Ascending aorta (tissue), 2 donors: ENCODE measurements at regions not wholly inside any gene's neighbourhood (a gene's known extent, or its start where the extent isn't known, plus 50 kb on each side); places are given as distances from the start of the nearest gene placed in this dataset.

Experiments
- DNase-seq, 2 donors: peaks; one replicate each; pipeline ENCODE4 v3.0.0-alpha.2; 2019; ENCODE audit warnings: low spot score in 2 of 2
- H3K27ac ChIP-seq, 2 donors: fragments of 200-600 bp; sonication (generic); one replicate each; pipeline ENCODE4 v1.5.1; 2016 to 2017; ENCODE audit warnings: mild to moderate bottlenecking in 1 of 2
- H3K27me3 ChIP-seq: fragments of 200-600 bp; sonication (generic); one replicate; pipeline ENCODE4 v1.5.1; 2017
- H3K36me3 ChIP-seq, 2 donors: fragments of 200-600 bp; sonication (generic); one replicate each; pipeline ENCODE4 v1.5.1; 2016
- H3K4me1 ChIP-seq, 2 donors: fragments of 200-600 bp; sonication (generic); one replicate each; pipeline ENCODE4 v1.5.1; 2016 to 2017; ENCODE audit warnings: mild to moderate bottlenecking in 1 of 2
- H3K4me3 ChIP-seq, 2 donors: fragments of 200-600 bp; sonication (generic); one replicate each; pipeline ENCODE4 v1.5.1; 2016 to 2017; ENCODE audit warnings: mild to moderate bottlenecking in 1 of 2
- H3K9me3 ChIP-seq, 2 donors: fragments of 200-600 bp; sonication (generic); one replicate each; pipeline ENCODE4 v1.5.1; 2016
- intact Hi-C: fragments of 100-400 bp; cut with DNase I; formaldehyde crosslinking; loops from one replicate; pipeline ENCODE4 v1.15.1; 2023
- TF ChIP-seq, protein P1 (sequence below), 3 experiments: fragments of 200-600 bp in 2 of 3; fragments of 450-650 bp in 1 of 3; sonication (generic) in 2 of 3; IDR thresholded peaks; one replicate each; pipeline ENCODE4 v1.5.1; 2016 to 2019; ENCODE audit warnings: antibody characterized with exemption in 3 of 3, mild to moderate bottlenecking in 1 of 3, moderate library complexity in 1 of 3

DNA sequence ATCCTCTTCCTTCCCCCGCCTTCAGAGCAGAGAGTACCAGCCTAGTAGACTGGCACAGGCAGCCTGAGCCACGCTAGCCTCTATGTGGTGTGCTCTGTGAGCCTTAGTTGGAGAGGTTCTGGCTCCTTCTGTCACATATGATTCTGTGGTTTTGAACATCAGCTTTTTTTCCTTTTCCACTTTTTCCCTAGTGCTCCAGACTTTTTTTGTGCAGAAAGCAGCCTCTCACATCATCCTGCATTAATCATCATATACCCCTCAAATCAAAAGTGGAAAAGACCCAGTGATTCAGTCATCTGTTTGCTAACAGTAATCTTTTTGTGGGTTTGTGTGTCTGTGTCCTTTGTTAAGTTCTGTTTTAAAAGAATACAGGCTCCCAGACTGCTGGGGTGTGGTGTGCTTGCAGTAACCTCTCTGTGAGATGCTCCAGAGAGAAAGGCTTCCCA, 663.9 kb upstream of the RGMB start:
- Histone ChIP-seq H3K27ac (no peak overlapping the region), H3K27me3 (no peaks in the 10 kb centered on the region), H3K4me1 (no peaks in the 10 kb centered on the region), H3K9me3 (no peaks in the 10 kb centered on the region), H3K4me3 (no peak overlapping the region), H3K36me3 (no peaks in the 10 kb centered on the region)
- TF ChIP-seq, protein P1, sequence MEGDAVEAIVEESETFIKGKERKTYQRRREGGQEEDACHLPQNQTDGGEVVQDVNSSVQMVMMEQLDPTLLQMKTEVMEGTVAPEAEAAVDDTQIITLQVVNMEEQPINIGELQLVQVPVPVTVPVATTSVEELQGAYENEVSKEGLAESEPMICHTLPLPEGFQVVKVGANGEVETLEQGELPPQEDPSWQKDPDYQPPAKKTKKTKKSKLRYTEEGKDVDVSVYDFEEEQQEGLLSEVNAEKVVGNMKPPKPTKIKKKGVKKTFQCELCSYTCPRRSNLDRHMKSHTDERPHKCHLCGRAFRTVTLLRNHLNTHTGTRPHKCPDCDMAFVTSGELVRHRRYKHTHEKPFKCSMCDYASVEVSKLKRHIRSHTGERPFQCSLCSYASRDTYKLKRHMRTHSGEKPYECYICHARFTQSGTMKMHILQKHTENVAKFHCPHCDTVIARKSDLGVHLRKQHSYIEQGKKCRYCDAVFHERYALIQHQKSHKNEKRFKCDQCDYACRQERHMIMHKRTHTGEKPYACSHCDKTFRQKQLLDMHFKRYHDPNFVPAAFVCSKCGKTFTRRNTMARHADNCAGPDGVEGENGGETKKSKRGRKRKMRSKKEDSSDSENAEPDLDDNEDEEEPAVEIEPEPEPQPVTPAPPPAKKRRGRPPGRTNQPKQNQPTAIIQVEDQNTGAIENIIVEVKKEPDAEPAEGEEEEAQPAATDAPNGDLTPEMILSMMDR (IDR thresholded peaks at IDR 0.05) = no peak
- intact Hi-C loops = no loop called here
- DNase-seq = no peak

DNA sequence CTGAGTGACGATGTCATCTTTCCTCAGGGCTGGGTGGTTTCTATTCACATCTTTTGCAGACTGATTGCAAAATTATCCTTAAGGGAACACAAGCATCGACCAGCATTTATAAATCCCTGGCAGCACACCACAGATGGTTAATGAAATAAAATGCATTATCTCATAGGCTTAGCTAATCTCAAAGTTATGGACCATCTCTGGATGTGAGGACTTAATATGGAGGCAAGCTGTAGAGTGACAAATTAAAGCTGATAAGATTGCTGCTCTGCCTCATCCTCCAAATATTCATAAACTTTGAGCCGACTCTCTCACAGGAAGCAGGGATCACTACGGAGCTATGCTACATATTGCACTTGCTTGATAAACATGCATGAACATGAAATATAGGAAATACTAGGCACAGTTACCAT, 663.2 kb upstream of the RGMB start:
- H3K27me3 ChIP-seq = no peaks in the 10 kb centered on the region
- H3K4me3 ChIP-seq = no peak overlapping the region
- no peaks in the 10 kb centered on the region for H3K9me3 ChIP-seq
- DNase-seq = no peak
- H3K36me3 ChIP-seq = no peaks in the 10 kb centered on the region
- intact Hi-C loops = no loop called here
- TF ChIP-seq, protein P1 (IDR thresholded peaks at IDR 0.05) = no peak
- no peak overlapping the region for H3K27ac ChIP-seq
- no peaks in the 10 kb centered on the region for H3K4me1 ChIP-seq

DNA sequence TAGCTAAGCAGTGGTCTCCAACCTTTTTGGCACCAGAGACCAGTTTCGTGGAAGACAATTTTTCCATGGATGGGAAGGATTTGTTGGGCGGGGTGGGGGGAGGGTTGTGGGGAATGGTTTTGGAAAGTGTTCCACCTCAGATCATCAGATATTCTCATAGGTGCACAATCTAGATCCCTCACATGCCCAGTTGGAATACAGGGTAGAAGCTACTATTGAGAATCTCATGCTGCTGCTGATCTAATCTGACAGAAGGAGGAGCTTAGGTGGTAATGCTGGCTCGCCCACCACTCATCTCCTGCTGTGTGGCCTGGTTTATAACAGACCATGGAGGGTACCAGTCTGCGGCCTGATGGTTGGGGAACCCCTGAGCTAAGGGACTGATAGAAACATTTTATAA, 662.7 kb upstream of the RGMB start:
- intact Hi-C loops = no loop called here
- Histone ChIP-seq H3K9me3 (no peaks in the 10 kb centered on the region), H3K27ac (no peak overlapping the region), H3K4me3 (no peak overlapping the region), H3K36me3 (no peaks in the 10 kb centered on the region), H3K27me3 (no peaks in the 10 kb centered on the region), H3K4me1 (no peaks in the 10 kb centered on the region)
- no peak for DNase-seq
- TF ChIP-seq, protein P1 (IDR thresholded peaks at IDR 0.05) = no peak

DNA sequence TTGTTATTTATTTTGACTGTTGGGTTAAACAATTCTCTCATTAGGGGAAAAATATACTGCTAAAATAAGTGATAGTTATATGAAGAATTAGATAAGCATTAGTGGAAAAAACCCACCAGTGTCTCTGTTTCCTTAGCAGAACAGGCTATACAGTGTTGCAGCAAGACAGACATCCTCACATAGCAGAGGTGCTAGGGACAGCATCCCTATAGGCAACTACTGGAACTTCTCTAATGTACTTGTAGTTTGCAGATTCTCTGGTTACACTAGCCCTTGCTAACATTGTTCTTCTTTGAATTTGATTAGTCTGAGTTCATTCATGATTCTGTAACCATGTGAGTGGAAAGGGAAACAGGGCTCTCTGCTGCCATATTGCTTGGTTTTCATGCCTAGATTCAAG, 661.8 kb upstream of the RGMB start:
- TF ChIP-seq, protein P1 (IDR thresholded peaks at IDR 0.05) = no peak
- Histone ChIP-seq H3K4me1 (no peaks in the 10 kb centered on the region), H3K36me3 (no peaks in the 10 kb centered on the region), H3K4me3 (no peak overlapping the region), H3K27me3 (no peaks in the 10 kb centered on the region), H3K27ac (no peak overlapping the region), H3K9me3 (no peaks in the 10 kb centered on the region)
- no peak for DNase-seq
- intact Hi-C loops = no loop called here

DNA sequence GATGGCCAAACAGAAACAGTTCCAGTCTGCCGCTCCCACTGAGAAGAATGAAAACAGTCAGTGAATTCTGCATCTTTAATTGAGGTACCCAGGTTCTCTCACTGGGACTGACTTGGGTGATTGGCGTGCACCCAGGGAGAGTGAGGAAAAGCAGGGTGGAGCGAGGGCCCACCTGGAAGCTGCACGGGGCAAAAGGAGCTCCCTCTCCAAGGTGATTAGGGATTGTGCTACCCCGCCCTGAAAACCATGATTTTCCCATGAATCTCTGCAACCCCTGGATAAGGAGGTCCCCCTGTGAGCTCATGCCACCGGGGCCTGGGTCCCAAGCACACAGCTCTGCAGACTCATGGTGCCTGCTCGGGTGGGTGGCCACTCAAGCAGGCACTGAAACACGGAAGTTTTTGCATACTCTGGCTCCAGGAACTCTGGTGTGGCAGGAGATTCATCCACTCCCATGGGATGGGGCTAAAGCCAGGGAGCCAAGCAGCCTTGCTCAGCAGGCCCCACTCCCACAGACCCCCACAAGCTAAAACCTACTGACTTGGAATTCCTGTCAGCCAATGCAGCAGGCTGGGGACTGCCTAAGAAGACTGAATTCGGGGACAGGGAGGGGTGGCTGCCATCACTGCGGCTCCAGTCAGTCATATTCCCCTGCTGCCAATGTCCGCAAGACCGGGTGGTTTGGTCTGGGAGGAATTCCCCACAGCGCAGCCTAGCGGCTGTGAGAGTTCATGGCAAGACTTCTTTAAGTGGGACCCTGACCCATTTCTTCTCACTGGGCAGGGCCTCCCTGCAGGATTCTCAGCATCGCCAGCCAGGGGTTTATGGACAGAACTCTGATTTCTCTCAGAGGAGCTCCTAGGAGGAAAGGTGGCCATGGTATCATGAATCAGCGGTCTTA, 652.2 kb upstream of the RGMB start:
- H3K36me3 ChIP-seq = no peaks in the 10 kb centered on the region
- no peaks in the 10 kb centered on the region for H3K4me1 ChIP-seq
- TF ChIP-seq, protein P1 (IDR thresholded peaks at IDR 0.05) = no peak
- no peaks in the 10 kb centered on the region for H3K27me3 ChIP-seq
- peak in 1 of 2 donors; percentile 55 for DNase-seq
- no peak overlapping the region for H3K4me3 ChIP-seq
- intact Hi-C loops = no loop called here
- no peak overlapping the region for H3K27ac ChIP-seq
- H3K9me3 ChIP-seq = no peaks in the 10 kb centered on the region
